GM23338 (cell line): ENCODE measurements at regions not wholly inside any gene's neighbourhood (a gene's known extent, or its start where the extent isn't known, plus 50 kb on each side); places are given as distances from the start of the nearest gene placed in this dataset.

Source experiments
- ATAC-seq: fragments of 200-7000 bp; cut with Tn5 transposase; 3 replicates; pipeline ENCODE4 v1.9.1; 2020
- DNase-seq: peaks from one replicate; pipeline ENCODE4 v3.0.0-alpha.2; 2015; ENCODE audit warnings: low spot score
- H2AFZ ChIP-seq: fragments of 200-600 bp; sonication (generic); 2 replicates; pipeline ENCODE4 v1.8.0; 2016; ENCODE audit warnings: antibody characterized with exemption, mild to moderate bottlenecking, moderate library complexity
- H3F3A ChIP-seq: fragments of 200-600 bp; sonication (generic); replicated peaks from 2 replicates; pipeline ENCODE4 v1.8.0; 2017; ENCODE audit warnings: antibody characterized with exemption, mixed run types, low read depth
- H3K27ac ChIP-seq: fragments of 200-600 bp; sonication (generic); 2 replicates; pipeline ENCODE4 v1.6.1; 2016; ENCODE audit warnings: low read depth
- H3K27me3 ChIP-seq: fragments of 200-600 bp; sonication (generic); 2 replicates; pipeline ENCODE4 v1.8.0; 2016; ENCODE audit warnings: mild to moderate bottlenecking, mixed run types, moderate library complexity; ENCODE audit not compliant: insufficient read depth
- H3K36me3 ChIP-seq: fragments of 200-600 bp; sonication (generic); 2 replicates; pipeline ENCODE4 v1.8.0; 2016; ENCODE audit warnings: mild to moderate bottlenecking; ENCODE audit not compliant: insufficient read depth
- H3K4me1 ChIP-seq: fragments of 200-600 bp; sonication (generic); 2 replicates; pipeline ENCODE4 v1.8.0; 2016; ENCODE audit warnings: mild to moderate bottlenecking, moderate library complexity; ENCODE audit not compliant: insufficient read depth
- H3K4me2 ChIP-seq: fragments of 200-600 bp; sonication (generic); 2 replicates; pipeline ENCODE4 v1.7.1; 2017; ENCODE audit warnings: mixed run types
- H3K4me3 ChIP-seq: fragments of 200-600 bp; sonication (generic); 2 replicates; pipeline ENCODE4 v1.6.1; 2016; ENCODE audit warnings: mixed run types
- H3K79me2 ChIP-seq: fragments of 200-600 bp; sonication (generic); replicated peaks from 2 replicates; pipeline ENCODE4 v1.8.0; 2017; ENCODE audit warnings: mild to moderate bottlenecking; ENCODE audit not compliant: insufficient read depth
- H3K9me2 ChIP-seq: fragments of 200-600 bp; sonication (generic); 2 replicates; pipeline ENCODE4 v1.8.0; 2017; ENCODE audit not compliant: insufficient read depth
- H4K20me1 ChIP-seq: fragments of 200-600 bp; sonication (generic); replicated peaks from 2 replicates; pipeline ENCODE4 v1.8.0; 2017; ENCODE audit warnings: mild to moderate bottlenecking; ENCODE audit not compliant: insufficient read depth
- H3K27ac Mint-ChIP-seq: 2 replicates; pipeline ENCODE4 v1.8.0; 2020; ENCODE audit warnings: inconsistent platforms, mild to moderate bottlenecking, moderate library complexity, mixed read lengths
- H3K27me3 Mint-ChIP-seq: 3 replicates; pipeline ENCODE4 v1.8.0; 2022; ENCODE audit warnings: low read depth, mild to moderate bottlenecking, moderate library complexity, mixed read lengths, inconsistent platforms; ENCODE audit not compliant: insufficient read depth, poor library complexity
- H3K36me3 Mint-ChIP-seq: 3 replicates; pipeline ENCODE4 v1.8.0; 2021; ENCODE audit warnings: low read depth, mild to moderate bottlenecking, inconsistent platforms, moderate library complexity, mixed read lengths
- H3K4me1 Mint-ChIP-seq: 3 replicates; pipeline ENCODE4 v1.8.0; 2020; ENCODE audit warnings: mild to moderate bottlenecking, inconsistent platforms, mixed read lengths
- H3K4me3 Mint-ChIP-seq: 3 replicates; pipeline ENCODE4 v1.8.0; 2021; ENCODE audit warnings: moderate library complexity, mild to moderate bottlenecking, inconsistent platforms, mixed read lengths
- H3K9me3 Mint-ChIP-seq: 3 replicates; pipeline ENCODE4 v1.8.0; 2020; ENCODE audit warnings: moderate library complexity, mild to moderate bottlenecking, inconsistent platforms, mixed read lengths
- CREB1 ChIP-seq: fragments of 250-450 bp; sonication (Bioruptor Pico); IDR thresholded peaks from 2 replicates; pipeline ENCODE4 v1.5.0; 2020; ENCODE audit warnings: low read depth, mild to moderate bottlenecking, moderate library complexity
- CTCF ChIP-seq, 2 experiments: fragments of 200-600 bp in 1 of 2; sonication (generic) in 1 of 2; conservative IDR thresholded peaks; 2 replicates each; pipeline versions ENCODE4 v1.5.1 to v1.6.1; 2016 to 2017; ENCODE audit warnings: antibody characterized with exemption in 2 of 2, low read depth in 2 of 2, mild to moderate bottlenecking in 2 of 2, moderate library complexity in 1 of 2
- ETS1 ChIP-seq: IDR thresholded peaks from 2 replicates; pipeline ENCODE4 v1.6.1; 2016; ENCODE audit warnings: antibody characterized with exemption
- EZH2 ChIP-seq: fragments of 200-600 bp; sonication (generic); IDR thresholded peaks from one replicate; pipeline ENCODE4 v1.8.0; 2017; ENCODE audit warnings: antibody characterized with exemption, mild to moderate bottlenecking, low read depth; ENCODE audit not compliant: unreplicated experiment
- EZH2phosphoT487 ChIP-seq: fragments of 200-600 bp; sonication (generic); IDR thresholded peaks from one replicate; pipeline ENCODE4 v1.8.1; 2018; ENCODE audit warnings: antibody characterized with exemption; ENCODE audit not compliant: unreplicated experiment
- JUNB ChIP-seq: IDR thresholded peaks from one replicate; pipeline ENCODE4 v1.6.1; 2016; ENCODE audit warnings: antibody characterized with exemption; ENCODE audit not compliant: unreplicated experiment
- NANOG ChIP-seq: IDR thresholded peaks from 2 replicates; pipeline ENCODE4 v1.6.1; 2016; ENCODE audit warnings: antibody characterized with exemption, borderline replicate concordance
- POLR2AphosphoS5 ChIP-seq: IDR thresholded peaks from 2 replicates; pipeline ENCODE4 v1.6.1; 2016; ENCODE audit warnings: antibody characterized with exemption, low read depth
- STAT1 ChIP-seq: IDR thresholded peaks from one replicate; pipeline ENCODE4 v1.6.1; 2016; ENCODE audit warnings: antibody characterized with exemption; ENCODE audit not compliant: unreplicated experiment
- ZNF114 ChIP-seq: fragments of 250-450 bp; sonication (Bioruptor Pico); IDR thresholded peaks from 2 replicates; pipeline ENCODE4 v1.5.0; 2020; ENCODE audit warnings: mild to moderate bottlenecking, moderate library complexity
- ZNF331 ChIP-seq: fragments of 250-450 bp; sonication (Bioruptor Pico); IDR thresholded peaks from 2 replicates; pipeline ENCODE4 v1.5.0; 2020; ENCODE audit warnings: low read depth, mild to moderate bottlenecking, moderate library complexity
- ZNF462 ChIP-seq: fragments of 250-450 bp; sonication (Bioruptor Pico); IDR thresholded peaks from 2 replicates; pipeline ENCODE4 v1.5.0; 2020; ENCODE audit warnings: mild to moderate bottlenecking, moderate library complexity
- TF ChIP-seq, protein P1 (sequence below): IDR thresholded peaks from one replicate; pipeline ENCODE4 v1.6.1; 2018; ENCODE audit warnings: antibody characterized with exemption; ENCODE audit not compliant: unreplicated experiment

- no peaks in the 10 kb centered on the region for H4K20me1 ChIP-seq
- H3K79me2 ChIP-seq: no peaks in the 10 kb centered on the region
- TF ChIP-seq POLR2AphosphoS5: no peak
- TF ChIP-seq EZH2phosphoT487: no peak
- no peak for TF ChIP-seq ZNF331 (CRISPR knock-in tag)
- no peak for TF ChIP-seq NANOG
- TF ChIP-seq CTCF (conservative IDR thresholded peaks at IDR 0.05; ENCODE audit: low read depth in 2 of 2): no peak
- TF ChIP-seq, protein P1, sequence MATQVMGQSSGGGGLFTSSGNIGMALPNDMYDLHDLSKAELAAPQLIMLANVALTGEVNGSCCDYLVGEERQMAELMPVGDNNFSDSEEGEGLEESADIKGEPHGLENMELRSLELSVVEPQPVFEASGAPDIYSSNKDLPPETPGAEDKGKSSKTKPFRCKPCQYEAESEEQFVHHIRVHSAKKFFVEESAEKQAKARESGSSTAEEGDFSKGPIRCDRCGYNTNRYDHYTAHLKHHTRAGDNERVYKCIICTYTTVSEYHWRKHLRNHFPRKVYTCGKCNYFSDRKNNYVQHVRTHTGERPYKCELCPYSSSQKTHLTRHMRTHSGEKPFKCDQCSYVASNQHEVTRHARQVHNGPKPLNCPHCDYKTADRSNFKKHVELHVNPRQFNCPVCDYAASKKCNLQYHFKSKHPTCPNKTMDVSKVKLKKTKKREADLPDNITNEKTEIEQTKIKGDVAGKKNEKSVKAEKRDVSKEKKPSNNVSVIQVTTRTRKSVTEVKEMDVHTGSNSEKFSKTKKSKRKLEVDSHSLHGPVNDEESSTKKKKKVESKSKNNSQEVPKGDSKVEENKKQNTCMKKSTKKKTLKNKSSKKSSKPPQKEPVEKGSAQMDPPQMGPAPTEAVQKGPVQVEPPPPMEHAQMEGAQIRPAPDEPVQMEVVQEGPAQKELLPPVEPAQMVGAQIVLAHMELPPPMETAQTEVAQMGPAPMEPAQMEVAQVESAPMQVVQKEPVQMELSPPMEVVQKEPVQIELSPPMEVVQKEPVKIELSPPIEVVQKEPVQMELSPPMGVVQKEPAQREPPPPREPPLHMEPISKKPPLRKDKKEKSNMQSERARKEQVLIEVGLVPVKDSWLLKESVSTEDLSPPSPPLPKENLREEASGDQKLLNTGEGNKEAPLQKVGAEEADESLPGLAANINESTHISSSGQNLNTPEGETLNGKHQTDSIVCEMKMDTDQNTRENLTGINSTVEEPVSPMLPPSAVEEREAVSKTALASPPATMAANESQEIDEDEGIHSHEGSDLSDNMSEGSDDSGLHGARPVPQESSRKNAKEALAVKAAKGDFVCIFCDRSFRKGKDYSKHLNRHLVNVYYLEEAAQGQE: no peak
- TF ChIP-seq ZNF462 (CRISPR knock-in tag): no peak
- no peak for TF ChIP-seq EZH2
- no peak for TF ChIP-seq JUNB
- no peak for TF ChIP-seq STAT1
- no peak for TF ChIP-seq CREB1 (CRISPR knock-in tag)
- TF ChIP-seq ETS1: no peak
- TF ChIP-seq ZNF114 (CRISPR knock-in tag): no peak
- H3K27ac ChIP-seq: no peak overlapping the region
- H3K36me3 ChIP-seq: no peaks in the 10 kb centered on the region
- no peak overlapping the region for H3K4me3 Mint-ChIP-seq
- no peak overlapping the region for H3K27ac Mint-ChIP-seq
- no peaks in the 10 kb centered on the region for H3K36me3 Mint-ChIP-seq
- no peak overlapping the region for H3K4me2 ChIP-seq
- no peaks in the 10 kb centered on the region for H3K27me3 Mint-ChIP-seq
- 0 out of 3 replicates have a peak, but pooled peaks cover 2% of the 10 kb centered on the region for H3K4me1 Mint-ChIP-seq
- H3K9me3 Mint-ChIP-seq: no peaks in the 10 kb centered on the region
- H3F3A ChIP-seq: no peaks in the 10 kb centered on the region
- DNase-seq (no peak), ATAC-seq (no peak)
- no peak overlapping the region for H2AFZ ChIP-seq
- H3K9me2 ChIP-seq: no peaks in the 10 kb centered on the region
- no peaks in the 10 kb centered on the region for H3K4me1 ChIP-seq
- no peak overlapping the region for H3K4me3 ChIP-seq
- no peaks in the 10 kb centered on the region for H3K27me3 ChIP-seq
These were observed 64.8 kb upstream of the DOCK9 start for GRCh38 chr13:99042521-99043250.
